DND-41 (cell line): ENCODE measurements at regions not wholly inside any gene's neighbourhood (a gene's known extent, or its start where the extent isn't known, plus 50 kb on each side); places are given as distances from the start of the nearest gene placed in this dataset.

Experiments used
- ATAC-seq: fragments of 200-7000 bp; cut with Tn5 transposase; 3 replicates; pipeline ENCODE4 v1.9.1; 2021; ENCODE audit warnings: low read depth; ENCODE audit not compliant: insufficient read depth
- DNase-seq: peaks from one replicate; pipeline ENCODE4 v3.0.0-alpha.2; 2020
- H2AFZ ChIP-seq: 2 replicates; pipeline ENCODE4 v1.6.0; 2012; ENCODE audit warnings: low read depth, low read length
- H3K27ac ChIP-seq: 2 replicates; pipeline ENCODE4 v1.5.1; 2012; ENCODE audit warnings: low read length, inconsistent platforms
- H3K27me3 ChIP-seq: fragments of 200-600 bp; sonication (generic); 2 replicates; pipeline ENCODE4 v1.6.0; 2012; ENCODE audit warnings: low read length, mild to moderate bottlenecking, inconsistent platforms; ENCODE audit not compliant: insufficient read depth, poor library complexity
- H3K36me3 ChIP-seq: 2 replicates; pipeline ENCODE4 v1.5.1; 2012; ENCODE audit warnings: low read length, inconsistent platforms; ENCODE audit not compliant: insufficient read depth
- H3K4me1 ChIP-seq: 2 replicates; pipeline ENCODE4 v1.5.1; 2012; ENCODE audit warnings: mild to moderate bottlenecking, low read length; ENCODE audit not compliant: insufficient read depth
- H3K4me2 ChIP-seq: 2 replicates; pipeline ENCODE4 v1.6.0; 2012; ENCODE audit warnings: mild to moderate bottlenecking, moderate library complexity, low read length, inconsistent platforms; ENCODE audit not compliant: insufficient read depth
- H3K4me3 ChIP-seq, 2 experiments: fragments of 200-600 bp in 1 of 2; shearing (Covaris generic) in 1 of 2; 2 replicates each; pipeline ENCODE4 v1.5.1; 2012 to 2016; ENCODE audit warnings: inconsistent platforms in 2 of 2, low read length in 2 of 2, mild to moderate bottlenecking in 2 of 2, low read depth in 1 of 2, moderate library complexity in 1 of 2
- H3K79me2 ChIP-seq: 2 replicates; pipeline ENCODE4 v1.6.0; 2012; ENCODE audit warnings: low read length, inconsistent platforms; ENCODE audit not compliant: insufficient read depth
- H3K9ac ChIP-seq: 2 replicates; pipeline ENCODE4 v1.6.0; 2012; ENCODE audit warnings: low read depth, mild to moderate bottlenecking, inconsistent platforms, low read length, moderate library complexity
- H3K9me3 ChIP-seq: 2 replicates; pipeline ENCODE4 v1.5.1; 2012; ENCODE audit warnings: low read length, moderate library complexity, mild to moderate bottlenecking, inconsistent platforms; ENCODE audit not compliant: insufficient read depth, severe bottlenecking
- H4K20me1 ChIP-seq: 2 replicates; pipeline ENCODE4 v1.6.0; 2012; ENCODE audit warnings: low read length; ENCODE audit not compliant: insufficient read depth
- CTCF ChIP-seq: IDR thresholded peaks from 2 replicates; pipeline ENCODE4 v1.5.1; 2012; ENCODE audit warnings: borderline replicate concordance, low read length, moderate library complexity, mild to moderate bottlenecking; ENCODE audit not compliant: poor library complexity, severe bottlenecking; ENCODE audit errors: extremely low read depth
- EZH2 ChIP-seq: IDR thresholded peaks from 3 replicates; pipeline ENCODE4 v1.6.1; 2012; ENCODE audit warnings: borderline replicate concordance, low read depth, mild to moderate bottlenecking, moderate library complexity, low read length, inconsistent platforms; ENCODE audit not compliant: severe bottlenecking

GRCh38 chr12:114776731-114777442 lies 92.9 kb upstream of the TBX3 start:
- Histone ChIP-seq H3K9me3 (no peaks in the 10 kb centered on the region), H3K9ac (no peak overlapping the region), H3K36me3 (no peaks in the 10 kb centered on the region), H3K4me3 (no peak overlapping the region), H4K20me1 (no peaks in the 10 kb centered on the region), H3K4me2 (no peak overlapping the region), H3K79me2 (no peaks in the 10 kb centered on the region), H3K27ac (no peak overlapping the region), H2AFZ (no peak overlapping the region), H3K4me1 (no peaks in the 10 kb centered on the region), H3K27me3 (no peaks in the 10 kb centered on the region)
- DNase-seq, result no peak
- TF ChIP-seq EZH2 (no peak), CTCF (no peak)
- no peak for ATAC-seq

DNA sequence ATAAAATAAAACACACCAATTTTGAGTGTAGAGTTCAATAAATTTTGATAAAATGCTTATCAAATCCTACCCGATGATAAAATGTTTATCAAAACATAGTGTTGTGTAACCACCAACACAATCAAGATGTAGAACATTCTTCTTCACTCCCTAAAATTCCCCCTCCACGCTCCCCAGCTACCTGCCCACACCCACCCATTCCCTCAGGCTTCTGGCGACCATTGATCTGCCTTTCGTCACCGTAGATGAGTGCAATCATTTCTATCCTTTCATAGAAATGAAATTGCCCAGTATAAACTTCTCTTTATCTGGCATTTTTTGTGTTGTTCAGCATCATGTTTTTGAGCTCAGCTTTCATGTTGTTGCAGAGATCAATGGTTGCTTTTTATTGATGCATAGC lies 90.7 kb upstream of the TBX3 start:
- no peak overlapping the region for H2AFZ ChIP-seq
- H3K9me3 ChIP-seq, result no peaks in the 10 kb centered on the region
- H3K27ac ChIP-seq, result no peak overlapping the region
- H3K79me2 ChIP-seq, result no peaks in the 10 kb centered on the region
- ATAC-seq (no peak), DNase-seq (no peak)
- no peak overlapping the region for H3K9ac ChIP-seq
- no peaks in the 10 kb centered on the region for H3K36me3 ChIP-seq
- no peak for TF ChIP-seq EZH2
- no peak for TF ChIP-seq CTCF
- no peaks in the 10 kb centered on the region for H4K20me1 ChIP-seq
- no peak overlapping the region for H3K4me2 ChIP-seq
- no peaks in the 10 kb centered on the region for H3K27me3 ChIP-seq
- no peak overlapping the region for H3K4me3 ChIP-seq
- no peaks in the 10 kb centered on the region for H3K4me1 ChIP-seq

GRCh38 chr12:114774197-114774596 lies 90.2 kb upstream of the TBX3 start:
- no peaks in the 10 kb centered on the region for H3K4me1 ChIP-seq
- H3K4me3 ChIP-seq, result no peak overlapping the region

More at GRCh38 chr12:114774197-114774596, 90.2 kb upstream of the TBX3 start:
- Histone ChIP-seq H3K9me3 (no peaks in the 10 kb centered on the region), H2AFZ (no peak overlapping the region), H3K79me2 (no peaks in the 10 kb centered on the region), H3K36me3 (no peaks in the 10 kb centered on the region), H3K4me2 (no peak overlapping the region), H3K9ac (no peak overlapping the region), H4K20me1 (no peaks in the 10 kb centered on the region), H3K27me3 (no peaks in the 10 kb centered on the region), H3K27ac (no peak overlapping the region)
- TF ChIP-seq EZH2 (no peak), CTCF (no peak)
- no peak for DNase-seq
- ATAC-seq, result no peak
